Uterus (tissue), 2 donors: ENCODE measurements at regions not wholly inside any gene's neighbourhood (a gene's known extent, or its start where the extent isn't known, plus 50 kb on each side); places are given as distances from the start of the nearest gene placed in this dataset.

Experiments used
- POLR2A ChIP-seq, 2 donors: fragments of 450-650 bp; IDR thresholded peaks; one replicate each; pipeline ENCODE4 v1.6.1; 2016; ENCODE audit warnings: antibody characterized with exemption in 2 of 2, mild to moderate bottlenecking in 1 of 2, moderate library complexity in 1 of 2
- TF ChIP-seq, protein P1 (sequence below), 4 experiments: fragments of 200-600 bp in 2 of 4; fragments of 450-650 bp in 2 of 4; sonication (generic) in 2 of 4; IDR thresholded peaks; one replicate each; pipeline ENCODE4 v1.5.1; 2016 to 2019; ENCODE audit warnings: antibody characterized with exemption in 4 of 4, mild to moderate bottlenecking in 2 of 4, moderate library complexity in 1 of 4

DNA sequence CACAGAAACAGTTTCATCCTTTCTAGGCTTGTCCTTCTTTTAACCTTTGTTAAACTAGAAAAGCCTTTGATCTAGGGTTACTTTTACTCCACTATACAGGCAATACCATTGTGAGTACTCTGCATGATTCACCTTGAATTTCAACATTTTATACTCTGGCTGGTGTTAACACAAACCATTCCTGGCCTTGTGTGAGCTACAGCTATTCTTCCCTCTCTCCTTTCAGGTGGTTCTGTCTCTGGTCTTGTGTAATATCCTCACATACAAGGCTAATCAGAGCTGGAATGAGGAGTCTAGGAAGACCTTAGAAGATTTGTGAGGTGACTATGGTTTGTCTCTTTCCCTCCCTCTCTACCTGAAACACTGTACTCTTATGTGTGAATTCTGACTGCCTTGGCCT lies 837.4 kb upstream of the USP15 start:
- TF ChIP-seq, protein P1, sequence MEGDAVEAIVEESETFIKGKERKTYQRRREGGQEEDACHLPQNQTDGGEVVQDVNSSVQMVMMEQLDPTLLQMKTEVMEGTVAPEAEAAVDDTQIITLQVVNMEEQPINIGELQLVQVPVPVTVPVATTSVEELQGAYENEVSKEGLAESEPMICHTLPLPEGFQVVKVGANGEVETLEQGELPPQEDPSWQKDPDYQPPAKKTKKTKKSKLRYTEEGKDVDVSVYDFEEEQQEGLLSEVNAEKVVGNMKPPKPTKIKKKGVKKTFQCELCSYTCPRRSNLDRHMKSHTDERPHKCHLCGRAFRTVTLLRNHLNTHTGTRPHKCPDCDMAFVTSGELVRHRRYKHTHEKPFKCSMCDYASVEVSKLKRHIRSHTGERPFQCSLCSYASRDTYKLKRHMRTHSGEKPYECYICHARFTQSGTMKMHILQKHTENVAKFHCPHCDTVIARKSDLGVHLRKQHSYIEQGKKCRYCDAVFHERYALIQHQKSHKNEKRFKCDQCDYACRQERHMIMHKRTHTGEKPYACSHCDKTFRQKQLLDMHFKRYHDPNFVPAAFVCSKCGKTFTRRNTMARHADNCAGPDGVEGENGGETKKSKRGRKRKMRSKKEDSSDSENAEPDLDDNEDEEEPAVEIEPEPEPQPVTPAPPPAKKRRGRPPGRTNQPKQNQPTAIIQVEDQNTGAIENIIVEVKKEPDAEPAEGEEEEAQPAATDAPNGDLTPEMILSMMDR (IDR thresholded peaks at IDR 0.05): no peak
- TF ChIP-seq POLR2A (IDR thresholded peaks at IDR 0.05): no peak
